HEK293T (cell line): ENCODE measurements at regions not wholly inside any gene's neighbourhood (a gene's known extent, or its start where the extent isn't known, plus 50 kb on each side); places are given as distances from the start of the nearest gene placed in this dataset.

ENCODE experiments used
- ARNT ChIP-seq: fragments of 450-650 bp; IDR thresholded peaks from 2 replicates; pipeline ENCODE4 v1.6.1; 2017; ENCODE audit warnings: mild to moderate bottlenecking
- BHLHE40 ChIP-seq: fragments of 450-650 bp; IDR thresholded peaks from 2 replicates; pipeline ENCODE4 v1.6.1; 2016; ENCODE audit warnings: mild to moderate bottlenecking, moderate library complexity, borderline replicate concordance
- CTBP1 ChIP-seq: fragments of 450-650 bp; IDR thresholded peaks from 2 replicates; pipeline ENCODE4 v1.6.1; 2016; ENCODE audit warnings: borderline replicate concordance
- ELF4 ChIP-seq: fragments of 450-650 bp; IDR thresholded peaks from 2 replicates; pipeline ENCODE4 v1.6.1; 2017; ENCODE audit warnings: antibody characterized with exemption
- FOXA1 ChIP-seq: fragments of 450-650 bp; IDR thresholded peaks from 2 replicates; pipeline ENCODE4 v1.6.1; 2016; ENCODE audit warnings: mild to moderate bottlenecking
- FOXM1 ChIP-seq: fragments of 450-650 bp; IDR thresholded peaks from 2 replicates; pipeline ENCODE4 v1.6.1; 2017; ENCODE audit warnings: mild to moderate bottlenecking, borderline replicate concordance
- HDGF ChIP-seq: fragments of 450-650 bp; IDR thresholded peaks from 2 replicates; pipeline ENCODE4 v1.6.1; 2017; ENCODE audit warnings: antibody characterized with exemption, borderline replicate concordance
- PKNOX1 ChIP-seq: fragments of 450-650 bp; IDR thresholded peaks from 2 replicates; pipeline ENCODE4 v1.6.1; 2016
- SP1 ChIP-seq: fragments of 450-650 bp; IDR thresholded peaks from 2 replicates; pipeline ENCODE4 v1.6.1; 2017
- SUZ12 ChIP-seq: fragments of 450-650 bp; IDR thresholded peaks from 2 replicates; pipeline ENCODE4 v1.6.1; 2016; ENCODE audit warnings: mild to moderate bottlenecking
- TARDBP ChIP-seq: fragments of 450-650 bp; IDR thresholded peaks from 2 replicates; pipeline ENCODE4 v1.6.1; 2016
- ZNF384 ChIP-seq: fragments of 450-650 bp; IDR thresholded peaks from 2 replicates; pipeline ENCODE4 v1.6.1; 2016

GRCh38 chr5:92565673-92566072 is 1015.3 kb downstream of the NR2F1-AS1 start:
- no peak for TF ChIP-seq ZNF384
- no peak for TF ChIP-seq SP1
- TF ChIP-seq TARDBP = no peak
- 0 out of 2 replicates have a peak, but pooled peaks have one; percentile 15 for TF ChIP-seq CTBP1
- no peak for TF ChIP-seq FOXM1
- no peak for TF ChIP-seq ARNT
- TF ChIP-seq BHLHE40 = no peak
- TF ChIP-seq PKNOX1 = no peak
- no peak for TF ChIP-seq FOXA1
- no peak for TF ChIP-seq HDGF
- no peak for TF ChIP-seq ELF4
- no peak for TF ChIP-seq SUZ12
